ENCODE measurements at regions not wholly inside any gene's neighbourhood (a gene's known extent, or its start where the extent isn't known, plus 50 kb on each side); places are given as distances from the start of the nearest gene placed in this dataset.

DNA sequence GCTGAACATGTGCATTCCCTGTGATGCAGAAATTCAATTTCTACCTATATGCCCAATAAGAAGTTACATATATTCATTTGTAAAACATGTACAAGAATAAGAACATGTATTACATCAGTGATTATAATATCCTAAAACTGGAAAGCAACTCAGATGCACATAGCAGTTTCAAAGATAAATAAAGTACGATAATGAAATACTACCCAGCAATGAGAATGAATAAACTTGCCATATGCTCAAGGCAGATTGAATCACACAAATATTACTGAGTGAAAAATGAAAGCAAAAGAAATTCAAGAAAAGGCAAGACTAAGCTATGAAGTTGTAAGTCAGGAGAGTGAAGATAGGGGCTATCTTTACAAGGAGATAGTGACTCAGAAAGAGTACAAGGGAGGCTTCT is 345.3 kb upstream of the OR4E1 start:
- H3K4me3 ChIP-seq (replicated peaks; ENCODE audit: insufficient read depth, low read length) = no peak overlapping the region
- H3K27me3 ChIP-seq (ENCODE audit: insufficient read depth, poor library complexity, severe bottlenecking) = peaks cover 2% of the 10 kb centered on the region
- TF ChIP-seq REST (IDR thresholded peaks at IDR 0.05; ENCODE audit: insufficient replicate concordance, low read depth) (no peak), POLR2AphosphoS5 (IDR thresholded peaks at IDR 0.05; ENCODE audit: low read depth) (no peak), GABPA (IDR thresholded peaks at IDR 0.05; ENCODE audit: low read depth) (no peak), SPI1 (IDR thresholded peaks at IDR 0.05; ENCODE audit: borderline replicate concordance, low read depth) (no peak), CTCF (IDR thresholded peaks at IDR 0.05; ENCODE audit: insufficient read depth, low read length) (no peak)
- no peak overlapping the region for H3K27ac ChIP-seq (replicated peaks)
- no peak for DNase-seq (ENCODE audit: low read depth in 1 of 2, low spot score in 1 of 2)

GRCh38 chr14:22012452-22012851 is 338.8 kb upstream of the OR4E1 start:
- H3K27ac ChIP-seq (replicated peaks) = no peak overlapping the region
- H3K4me3 ChIP-seq (replicated peaks; ENCODE audit: insufficient read depth, low read length) = no peak overlapping the region
- DNase-seq (ENCODE audit: low read depth in 1 of 2, low spot score in 1 of 2) = no peak
- H3K27me3 ChIP-seq (ENCODE audit: insufficient read depth, poor library complexity, severe bottlenecking) = peaks cover 4% of the 10 kb centered on the region
- TF ChIP-seq REST (IDR thresholded peaks at IDR 0.05; ENCODE audit: insufficient replicate concordance, low read depth) (no peak), SPI1 (IDR thresholded peaks at IDR 0.05; ENCODE audit: borderline replicate concordance, low read depth) (no peak), GABPA (IDR thresholded peaks at IDR 0.05; ENCODE audit: low read depth) (no peak), POLR2AphosphoS5 (IDR thresholded peaks at IDR 0.05; ENCODE audit: low read depth) (no peak), CTCF (IDR thresholded peaks at IDR 0.05; ENCODE audit: insufficient read depth, low read length) (no peak)

DNA sequence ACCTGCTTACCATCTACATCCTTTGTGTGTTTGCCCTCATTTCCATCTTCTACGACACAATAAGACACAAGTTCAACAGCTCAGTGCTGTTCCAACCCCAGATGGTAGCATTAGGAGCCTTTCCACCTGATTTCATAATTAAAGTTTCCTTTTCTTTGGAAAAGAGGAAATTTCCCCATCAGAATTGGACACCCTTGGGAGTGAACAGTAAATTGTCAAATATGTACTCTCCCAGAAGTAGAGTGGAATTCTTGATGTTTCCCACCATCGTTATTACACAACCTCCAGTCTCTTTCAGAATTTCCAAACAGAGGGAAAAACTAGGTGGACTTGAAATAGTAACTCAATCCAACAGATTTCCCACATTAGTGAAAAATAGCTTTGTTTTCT is 337.6 kb upstream of the OR4E1 start:
- DNase-seq (ENCODE audit: low read depth in 1 of 2, low spot score in 1 of 2) = no peak
- H3K27me3 ChIP-seq (ENCODE audit: insufficient read depth, poor library complexity, severe bottlenecking) = peaks cover 4% of the 10 kb centered on the region
- no peak overlapping the region for H3K27ac ChIP-seq (replicated peaks)
- no peak overlapping the region for H3K4me3 ChIP-seq (replicated peaks; ENCODE audit: insufficient read depth, low read length)
- no peak for TF ChIP-seq GABPA (IDR thresholded peaks at IDR 0.05; ENCODE audit: low read depth)
- TF ChIP-seq SPI1 (IDR thresholded peaks at IDR 0.05; ENCODE audit: borderline replicate concordance, low read depth) = no peak
- TF ChIP-seq CTCF (IDR thresholded peaks at IDR 0.05; ENCODE audit: insufficient read depth, low read length) = no peak
- TF ChIP-seq REST (IDR thresholded peaks at IDR 0.05; ENCODE audit: insufficient replicate concordance, low read depth) = no peak
- TF ChIP-seq POLR2AphosphoS5 (IDR thresholded peaks at IDR 0.05; ENCODE audit: low read depth) = no peak
